A549 (cell line): ENCODE measurements at regions not wholly inside any gene's neighbourhood (a gene's known extent, or its start where the extent isn't known, plus 50 kb on each side); places are given as distances from the start of the nearest gene placed in this dataset.

Experiments used
- ATAC-seq, 2 experiments: fragments of 200-7000 bp in 1 of 2; fragments of >200 bp in 1 of 2; cut with Nextera tagmentation in 1 of 2; cut with Tn5 transposase in 1 of 2; 3 replicates each; pipeline versions ENCODE4 v1.8.0 to v1.9.1; 2018 to 2020; ENCODE audit warnings: mild to moderate bottlenecking in 1 of 2, moderate library complexity in 1 of 2
- CTCF ChIA-PET: fragments of 300-600 bp; sonication (Branson Sonifier 250); formaldehyde crosslinking; extraction: SDS; loops from one replicate; lab custom pipeline; 2021; ENCODE audit warnings: antibody characterized with exemption, inconsistent platforms; lab: Yijun Ruan, JAX
- POLR2A ChIA-PET: fragments of 350-600 bp; formaldehyde crosslinking; extraction: SDS; loops from one replicate; lab custom pipeline; 2021; ENCODE audit warnings: antibody characterized with exemption, inconsistent platforms; lab: Yijun Ruan, JAX
- DNase-seq, 2 experiments: peaks; one replicate each; pipeline versions ENCODE4 v3.0.0 to v3.0.0-alpha.2; 2011 to 2016; ENCODE audit warnings: low read depth in 1 of 2, low spot score in 1 of 2
- FAIRE-seq: peaks from 2 replicates; lab custom pipeline; 2011; peaks lifted over from hg19 to GRCh38; lab: Jason Lieb, UNC
- H3K27ac ChIP-seq, 2 experiments: fragments of >200 bp; sonication (Bioruptor Twin); formaldehyde crosslinking; 3 replicates each; pipeline ENCODE4 v1.5.1; 2016 to 2017
- H3K4me1 ChIP-seq: fragments of >200 bp; sonication (Bioruptor Twin); formaldehyde crosslinking; 3 replicates; pipeline ENCODE4 v1.6.1; 2016
- H3K4me2 ChIP-seq: fragments of >200 bp; sonication (Bioruptor Twin); formaldehyde crosslinking; 3 replicates; pipeline ENCODE4 v1.6.1; 2016
- H3K4me3 ChIP-seq: fragments of >200 bp; sonication (Bioruptor Twin); formaldehyde crosslinking; 3 replicates; pipeline ENCODE4 v1.5.1; 2016
- H3K9me3 ChIP-seq: fragments of >200 bp; sonication (Bioruptor Twin); formaldehyde crosslinking; 3 replicates; pipeline ENCODE4 v1.6.1; 2016
- BHLHE40 ChIP-seq: IDR thresholded peaks from 2 replicates; pipeline ENCODE4 v1.6.1; 2012; ENCODE audit warnings: low read depth, low read length, inconsistent platforms
- CBX2 ChIP-seq: fragments of 200-600 bp; sonication (generic); IDR thresholded peaks from 2 replicates; pipeline ENCODE4 v1.6.1; 2016; ENCODE audit warnings: low read depth, mild to moderate bottlenecking, borderline replicate concordance
- CHD2 ChIP-seq: fragments of 150-350 bp; IDR thresholded peaks from 2 replicates; pipeline ENCODE4 v1.6.1; 2014; ENCODE audit warnings: low read length; ENCODE audit not compliant: partially characterized antibody
- CHD4 ChIP-seq: fragments of 200-600 bp; sonication (generic); IDR thresholded peaks from 2 replicates; pipeline ENCODE4 v1.6.1; 2016; ENCODE audit warnings: antibody characterized with exemption, mild to moderate bottlenecking, borderline replicate concordance
- CTCF ChIP-seq: fragments of >200 bp; sonication (Bioruptor Twin); formaldehyde crosslinking; IDR thresholded peaks from 3 replicates; pipeline ENCODE4 v1.5.1; 2016
- EHMT2 ChIP-seq: fragments of 200-600 bp; sonication (generic); IDR thresholded peaks from 2 replicates; pipeline ENCODE4 v1.6.1; 2016; ENCODE audit warnings: antibody characterized with exemption, low read depth, mild to moderate bottlenecking, moderate library complexity
- ELK1 ChIP-seq: fragments of 150-350 bp; IDR thresholded peaks from 2 replicates; pipeline ENCODE4 v1.6.1; 2014; ENCODE audit warnings: low read depth, mild to moderate bottlenecking, low read length
- EP300 ChIP-seq, 2 experiments: fragments of >200 bp; sonication (Bioruptor Twin); formaldehyde crosslinking; IDR thresholded peaks; 2 replicates in 1 of 2; 3 replicates in 1 of 2; pipeline ENCODE4 v1.6.1; 2016 to 2017
- ESRRA ChIP-seq: fragments of 150-350 bp; IDR thresholded peaks from 2 replicates; pipeline ENCODE4 v1.6.1; 2014; ENCODE audit warnings: mild to moderate bottlenecking, low read length, borderline replicate concordance
- FOSL2 ChIP-seq, 2 experiments: fragments of 450-650 bp in 1 of 2; fragments of >200 bp in 1 of 2; sonication (Bioruptor Twin) in 1 of 2; formaldehyde crosslinking; IDR thresholded peaks; 2 replicates each; pipeline versions ENCODE4 v1.5.0 to v1.6.1; 2016 to 2020; ENCODE audit warnings: mild to moderate bottlenecking in 1 of 2, moderate library complexity in 1 of 2
- FOXS1 ChIP-seq: fragments of 250-450 bp; sonication (Bioruptor Pico); IDR thresholded peaks from 2 replicates; pipeline ENCODE4 v1.5.0; 2020; ENCODE audit warnings: mild to moderate bottlenecking, moderate library complexity
- GATA3 ChIP-seq: IDR thresholded peaks from 2 replicates; pipeline ENCODE4 v1.6.1; 2012; ENCODE audit warnings: borderline replicate concordance
- HMGXB4 ChIP-seq: fragments of 250-450 bp; sonication (Bioruptor Pico); IDR thresholded peaks from 2 replicates; pipeline ENCODE4 v1.5.0; 2021; ENCODE audit warnings: mild to moderate bottlenecking, moderate library complexity, borderline replicate concordance
- HOXA7 ChIP-seq: fragments of 250-450 bp; sonication (Bioruptor Pico); IDR thresholded peaks from 2 replicates; pipeline ENCODE4 v1.5.0; 2020; ENCODE audit warnings: mild to moderate bottlenecking, moderate library complexity
- JUNB ChIP-seq: fragments of >200 bp; sonication (Bioruptor Twin); formaldehyde crosslinking; IDR thresholded peaks from 2 replicates; pipeline ENCODE4 v1.6.1; 2016
- KDM5A ChIP-seq: fragments of 200-600 bp; sonication (generic); IDR thresholded peaks from 2 replicates; pipeline ENCODE4 v1.6.1; 2016; ENCODE audit warnings: antibody characterized with exemption, mild to moderate bottlenecking
- MAZ ChIP-seq: fragments of 150-350 bp; IDR thresholded peaks from 2 replicates; pipeline ENCODE4 v1.6.1; 2014; ENCODE audit warnings: antibody characterized with exemption, low read depth, low read length, borderline replicate concordance
- NFE2L2 ChIP-seq: fragments of 150-350 bp; conservative IDR thresholded peaks from 2 replicates; pipeline ENCODE4 v1.6.1; 2014; ENCODE audit warnings: low read length
- NPAS2 ChIP-seq: fragments of 250-450 bp; sonication (Bioruptor Pico); IDR thresholded peaks from 2 replicates; pipeline ENCODE4 v1.8.0; 2022; ENCODE audit warnings: mild to moderate bottlenecking, moderate library complexity, borderline replicate concordance
- NR3C1 ChIP-seq: fragments of >200 bp; sonication (Bioruptor Twin); formaldehyde crosslinking; IDR thresholded peaks from 3 replicates; pipeline ENCODE4 v1.6.1; 2017
- PBX3 ChIP-seq: IDR thresholded peaks from 2 replicates; pipeline ENCODE4 v1.6.1; 2012
- POLR2AphosphoS2 ChIP-seq: conservative IDR thresholded peaks from 2 replicates; pipeline ENCODE4 v1.6.1; 2012; ENCODE audit warnings: low read length, improper control_type of control experiment, inconsistent platforms
- RFX5 ChIP-seq: fragments of 450-650 bp; IDR thresholded peaks from 2 replicates; pipeline ENCODE4 v1.7.1; 2014; ENCODE audit warnings: antibody characterized with exemption, mild to moderate bottlenecking, moderate library complexity
- RNF2 ChIP-seq: fragments of 200-600 bp; sonication (generic); IDR thresholded peaks from 2 replicates; pipeline ENCODE4 v1.6.1; 2016; ENCODE audit warnings: low read depth, mild to moderate bottlenecking, antibody characterized with exemption, moderate library complexity, borderline replicate concordance
- SMC3 ChIP-seq: fragments of >200 bp; sonication (Bioruptor Twin); formaldehyde crosslinking; IDR thresholded peaks from 3 replicates; pipeline ENCODE4 v1.6.1; 2018; ENCODE audit warnings: inconsistent platforms
- TP53 ChIP-seq: fragments of 250-450 bp; sonication (Bioruptor Pico); IDR thresholded peaks from 2 replicates; pipeline ENCODE4 v1.5.0; 2021; ENCODE audit warnings: mild to moderate bottlenecking, moderate library complexity
- ZC3H11A ChIP-seq: fragments of 450-650 bp; IDR thresholded peaks from 2 replicates; pipeline ENCODE4 v1.6.1; 2014; ENCODE audit warnings: antibody characterized with exemption, mild to moderate bottlenecking
- ZNF302 ChIP-seq: fragments of 250-450 bp; sonication (Bioruptor Pico); IDR thresholded peaks from 2 replicates; pipeline ENCODE4 v1.9.0; 2021; ENCODE audit warnings: inconsistent platforms, mild to moderate bottlenecking, moderate library complexity
- WGBS: methylation state at CpG from one replicate; pipeline ENCODE4 v1.1.6; 2017; ENCODE audit errors: missing lambda C conversion rate; 5-methylcytosine and 5-hydroxymethylcytosine counted together

- Histone ChIP-seq H3K4me1 (no peaks in the 10 kb centered on the region), H3K4me3 (no peak overlapping the region), H3K27ac (no peak overlapping the region), H3K4me2 (no peak overlapping the region), H3K9me3 (no peaks in the 10 kb centered on the region)
- 57% methylated on average over 12 of the region's 12 CpGs for WGBS
- POLR2A ChIA-PET = no interaction called here
- FAIRE-seq (no peak), DNase-seq (no peak), ATAC-seq (no peak)
- TF ChIP-seq FOXS1 = no peak
- TF ChIP-seq NFE2L2 = no peak
- no peak for TF ChIP-seq GATA3
- TF ChIP-seq ZC3H11A = no peak
- no peak for TF ChIP-seq KDM5A
- no peak for TF ChIP-seq BHLHE40
- TF ChIP-seq FOSL2 (IDR thresholded peaks at IDR 0.05) = no peak
- no peak for TF ChIP-seq FOSL2 (CRISPR knock-in tag; IDR thresholded peaks at IDR 0.05)
- TF ChIP-seq CHD4 = no peak
- TF ChIP-seq ELK1 = no peak
- no peak for TF ChIP-seq CBX2
- no peak for TF ChIP-seq ESRRA
- TF ChIP-seq EP300 (IDR thresholded peaks at IDR 0.05) = no peak
- no peak for TF ChIP-seq RNF2
- CTCF ChIA-PET = no interaction called here
Measured at GRCh38 chr9:89923961-89924504, 319.2 kb downstream of the GADD45G start.

- no peak overlapping the region for H3K27ac ChIP-seq
- H3K9me3 ChIP-seq = no peaks in the 10 kb centered on the region
- ChIA-PET POLR2A (no interaction called here), CTCF (interaction anchor here (2.0 kb wide), 1 partner anchor 177 kb away, joined by 5 read pairs; no protein-coding TSS in a partner anchor)
- DNase-seq (no peak), ATAC-seq (no peak), FAIRE-seq (no peak)
- WGBS = 76% methylated on average over 2 of the region's 2 CpGs
- no peak overlapping the region for H3K4me3 ChIP-seq
- no peaks in the 10 kb centered on the region for H3K4me1 ChIP-seq
- TF ChIP-seq RNF2 (no peak), HOXA7 (CRISPR knock-in tag) (no peak), CTCF (no peak), NR3C1 (no peak), JUNB (no peak), PBX3 (no peak), NFE2L2 (no peak)
- no peak overlapping the region for H3K4me2 ChIP-seq
Measured at GRCh38 chr9:89924611-89925010, 319.8 kb downstream of the GADD45G start.

GRCh38 chr9:89926167-89926566, 321.4 kb downstream of the GADD45G start:
- CTCF ChIA-PET = interaction anchor here (2.0 kb wide), 1 partner anchor 176 kb away, joined by 5 read pairs; no protein-coding TSS in a partner anchor

More at GRCh38 chr9:89926167-89926566, 321.4 kb downstream of the GADD45G start:
- Histone ChIP-seq H3K9me3 (no peaks in the 10 kb centered on the region), H3K4me1 (no peaks in the 10 kb centered on the region), H3K4me2 (no peak overlapping the region), H3K4me3 (no peak overlapping the region), H3K27ac (no peak overlapping the region)
- DNase-seq = no peak
- FAIRE-seq = no peak
- POLR2A ChIA-PET = no interaction called here
- WGBS = 21% methylated on average over 5 of the region's 5 CpGs
- TF ChIP-seq CHD2 (no peak), EP300 (IDR thresholded peaks at IDR 0.05) (no peak), ZNF302 (CRISPR knock-in tag) (no peak), POLR2AphosphoS2 (no peak), HMGXB4 (CRISPR knock-in tag) (no peak), MAZ (no peak), TP53 (CRISPR knock-in tag) (no peak), FOSL2 (IDR thresholded peaks at IDR 0.05) (no peak), FOSL2 (CRISPR knock-in tag; IDR thresholded peaks at IDR 0.05) (no peak), SMC3 (no peak), NFE2L2 (no peak), RNF2 (no peak), NR3C1 (no peak), HOXA7 (CRISPR knock-in tag) (no peak), EHMT2 (no peak), RFX5 (no peak), NPAS2 (CRISPR knock-in tag) (no peak)
- no peak for ATAC-seq
